Lower leg skin (tissue), 4 donors: ENCODE measurements at regions not wholly inside any gene's neighbourhood (a gene's known extent, or its start where the extent isn't known, plus 50 kb on each side); places are given as distances from the start of the nearest gene placed in this dataset.

ENCODE experiments used
- DNase-seq, 2 donors: peaks; one replicate each; pipeline ENCODE4 v3.0.0-alpha.2; 2019; ENCODE audit warnings: low spot score in 2 of 2
- H3K4me3 ChIP-seq: fragments of 200-600 bp; sonication (generic); 2 replicates; pipeline ENCODE4 v1.5.1; 2017; ENCODE audit warnings: mild to moderate bottlenecking, low read depth; ENCODE audit not compliant: poor library complexity, severe bottlenecking
- CTCF ChIP-seq, 3 donors: fragments of 450-650 bp; IDR thresholded peaks; one replicate each; pipeline ENCODE4 v1.5.1; 2016; ENCODE audit warnings: antibody characterized with exemption in 3 of 3, mild to moderate bottlenecking in 3 of 3, moderate library complexity in 2 of 3
- POLR2A ChIP-seq, 2 donors: fragments of 450-650 bp; IDR thresholded peaks; one replicate each; pipeline ENCODE4 v1.6.1; 2016 to 2017; ENCODE audit warnings: antibody characterized with exemption in 2 of 2, mild to moderate bottlenecking in 1 of 2, moderate library complexity in 1 of 2
- WGBS, 2 donors: methylation state at CpG; one replicate each; pipeline ENCODE4 v1.1.5; 2018; 5-methylcytosine and 5-hydroxymethylcytosine counted together
- intact Hi-C: fragments of 100-400 bp; cut with DNase I; formaldehyde crosslinking; loops from one replicate; pipeline ENCODE4 v1.15.0; 2023; ENCODE audit warnings: low total_unique reads

- 80 to 87% methylated on average over 10 to 14 of the region's 14 CpGs for WGBS, 2 donors
- intact Hi-C loops, result no loop called here
- TF ChIP-seq CTCF (IDR thresholded peaks at IDR 0.05), result no peak
- TF ChIP-seq POLR2A (IDR thresholded peaks at IDR 0.05), result no peak
- no peak for DNase-seq
- H3K4me3 ChIP-seq, result no peak overlapping the region
Measured at GRCh38 chr2:239476029-239476756, 75.4 kb upstream of the HDAC4 start.

GRCh38 chr2:239475161-239476028 is 74.6 kb upstream of the HDAC4 start:
- no peak overlapping the region for H3K4me3 ChIP-seq
- no peak for TF ChIP-seq CTCF (IDR thresholded peaks at IDR 0.05)
- WGBS, 2 donors, result 76 to 79% methylated on average over 10 to 12 of the region's 13 CpGs
- peak in 1 of 2 donors; percentile 60 for DNase-seq
- intact Hi-C loops, result no loop called here

- 89 to 93% methylated on average over 8 of the region's 8 CpGs for WGBS, 2 donors
- peak in 1 of 2 donors; percentile 66 for DNase-seq
- intact Hi-C loops, result no loop called here
- no peak overlapping the region for H3K4me3 ChIP-seq
- TF ChIP-seq POLR2A (IDR thresholded peaks at IDR 0.05) (no peak), CTCF (IDR thresholded peaks at IDR 0.05) (no peak)
Measured at GRCh38 chr2:239473211-239473805, 72.5 kb upstream of the HDAC4 start.

GRCh38 chr2:239472235-239472775 is 71.5 kb upstream of the HDAC4 start:
- intact Hi-C loops, result no loop called here
- TF ChIP-seq CTCF (IDR thresholded peaks at IDR 0.05) (no peak), POLR2A (IDR thresholded peaks at IDR 0.05) (no peak)
- WGBS, 2 donors, result 46 to 49% methylated on average over 11 of the region's 11 CpGs
- no peak overlapping the region for H3K4me3 ChIP-seq
- peak in 1 of 2 donors; percentile 76 for DNase-seq

GRCh38 chr2:239471011-239471792 is 70.4 kb upstream of the HDAC4 start:
- no peak overlapping the region for H3K4me3 ChIP-seq
- DNase-seq, result peak in 1 of 2 donors; percentile 69
- WGBS, 2 donors, result 82 to 89% methylated on average over 8 to 9 of the region's 9 CpGs
- intact Hi-C loops, result no loop called here
- TF ChIP-seq POLR2A (IDR thresholded peaks at IDR 0.05) (no peak), CTCF (IDR thresholded peaks at IDR 0.05) (no peak)
